IMR-90 (cell line): ENCODE measurements at regions not wholly inside any gene's neighbourhood (a gene's known extent, or its start where the extent isn't known, plus 50 kb on each side); places are given as distances from the start of the nearest gene placed in this dataset.
A peak's percentile ranks its signal among the peaks of the same experiment; 100 is the strongest.

Experiments
- ATAC-seq: fragments of 200-7000 bp; cut with Tn5 transposase; 2 replicates; pipeline ENCODE4 v1.9.1; 2020; ENCODE audit warnings: low read depth, mild to moderate bottlenecking, moderate library complexity
- BruUV-seq: library from RNA; stranded (reverse); fragments of 400-500 nt; replicated peaks from 2 replicates; lab custom pipeline; 2021; lab: Mats Ljungman, UMichigan
- CTCF ChIA-PET: fragments of 300-600 bp; formaldehyde crosslinking; extraction: SDS; loops from one replicate; lab custom pipeline; 2021; ENCODE audit warnings: antibody characterized with exemption; lab: Yijun Ruan, JAX
- POLR2A ChIA-PET: fragments of 300-600 bp; sonication (Branson Sonifier 250); formaldehyde crosslinking; loops from one replicate; lab custom pipeline; 2022; ENCODE audit warnings: antibody characterized with exemption; ENCODE audit not compliant: unreplicated experiment; lab: Charles Lee
- DNase-seq: peaks from one replicate; pipeline ENCODE4 v3.0.0; 2013
- H2AFZ ChIP-seq: replicated peaks from 2 replicates; pipeline ENCODE3; 2013; ENCODE audit warnings: low read length, mild to moderate bottlenecking; ENCODE audit not compliant: poor library complexity
- H2AK5ac ChIP-seq: 2 replicates; pipeline ENCODE4 v1.6.1; 2013; ENCODE audit warnings: low read depth, low read length, inconsistent platforms
- H2AK9ac ChIP-seq: replicated peaks from 2 replicates; pipeline ENCODE3; 2013; ENCODE audit warnings: mild to moderate bottlenecking, low read depth, low read length, moderate library complexity; ENCODE audit not compliant: poor library complexity
- H2BK120ac ChIP-seq: 2 replicates; pipeline ENCODE4 v1.6.1; 2013; ENCODE audit warnings: low read depth, low read length, inconsistent platforms
- H2BK15ac ChIP-seq: 3 replicates; pipeline ENCODE4 v1.6.1; 2013; ENCODE audit warnings: low read depth, low read length, inconsistent platforms
- H2BK20ac ChIP-seq: 2 replicates; pipeline ENCODE4 v1.6.1; 2013; ENCODE audit warnings: low read depth, mild to moderate bottlenecking, inconsistent platforms, low read length, moderate library complexity
- H2BK5ac ChIP-seq: 2 replicates; pipeline ENCODE4 v1.6.1; 2013; ENCODE audit warnings: mild to moderate bottlenecking, low read depth, low read length, inconsistent platforms; ENCODE audit not compliant: poor library complexity, severe bottlenecking
- H3K14ac ChIP-seq: replicated peaks from 2 replicates; pipeline ENCODE4 v1.6.1; 2013; ENCODE audit warnings: low read depth, low read length, inconsistent platforms
- H3K18ac ChIP-seq: 2 replicates; pipeline ENCODE4 v1.6.1; 2013; ENCODE audit warnings: low read depth, low read length, control low read depth
- H3K23ac ChIP-seq: 2 replicates; pipeline ENCODE4 v1.6.1; 2013; ENCODE audit warnings: low read depth, low read length, inconsistent platforms
- H3K27ac ChIP-seq: 2 replicates; pipeline ENCODE4 v1.5.1; 2013; ENCODE audit warnings: mild to moderate bottlenecking, control low read depth, low read length; ENCODE audit not compliant: insufficient read depth
- H3K27me3 ChIP-seq: 2 replicates; pipeline ENCODE4 v1.6.1; 2013; ENCODE audit warnings: low read length; ENCODE audit not compliant: control insufficient read depth, insufficient read depth
- H3K36me3 ChIP-seq: 2 replicates; pipeline ENCODE4 v1.6.1; 2013; ENCODE audit warnings: low read length, mixed read lengths; ENCODE audit not compliant: control insufficient read depth, insufficient read depth
- H3K4ac ChIP-seq: 2 replicates; pipeline ENCODE4 v1.6.1; 2013; ENCODE audit warnings: low read depth, low read length, inconsistent platforms
- H3K4me1 ChIP-seq: 2 replicates; pipeline ENCODE4 v1.6.1; 2013; ENCODE audit warnings: low read length, mixed read lengths; ENCODE audit not compliant: control insufficient read depth, insufficient read depth
- H3K4me2 ChIP-seq: 2 replicates; pipeline ENCODE4 v1.6.1; 2013; ENCODE audit warnings: low read depth, mild to moderate bottlenecking, control low read depth, low read length, moderate library complexity
- H3K4me3 ChIP-seq: 2 replicates; pipeline ENCODE4 v1.5.1; 2013; ENCODE audit warnings: low read depth, mild to moderate bottlenecking, control low read depth, low read length, moderate library complexity; ENCODE audit not compliant: insufficient read depth
- H3K56ac ChIP-seq: 2 replicates; pipeline ENCODE4 v1.6.1; 2013; ENCODE audit warnings: low read length, inconsistent platforms; ENCODE audit not compliant: insufficient read depth; ENCODE audit errors: extremely low read depth
- H3K79me1 ChIP-seq, 2 experiments: 2 replicates each; pipeline ENCODE4 v1.6.1; 2013; ENCODE audit warnings: low read length in 2 of 2, inconsistent platforms in 1 of 2, low read depth in 1 of 2
- H3K9ac ChIP-seq: 2 replicates; pipeline ENCODE4 v1.6.1; 2013; ENCODE audit warnings: low read depth, low read length, control low read depth
- H3K9me1 ChIP-seq: 2 replicates; pipeline ENCODE4 v1.6.1; 2013; ENCODE audit warnings: low read length, inconsistent platforms; ENCODE audit not compliant: insufficient read depth
- H3K9me3 ChIP-seq: 2 replicates; pipeline ENCODE4 v1.6.1; 2013; ENCODE audit warnings: low read length; ENCODE audit not compliant: control insufficient read depth, insufficient read depth
- H4K20me1 ChIP-seq: 2 replicates; pipeline ENCODE4 v1.6.1; 2013; ENCODE audit warnings: low read length, inconsistent platforms; ENCODE audit not compliant: insufficient read depth
- H4K5ac ChIP-seq: 2 replicates; pipeline ENCODE4 v1.6.1; 2013; ENCODE audit warnings: mild to moderate bottlenecking, low read depth, low read length, control low read depth
- H4K8ac ChIP-seq, 2 experiments: 2 replicates each; pipeline ENCODE4 v1.6.1; 2013; ENCODE audit warnings: low read depth in 2 of 2, low read length in 2 of 2, control low read depth in 1 of 2, inconsistent platforms in 1 of 2
- H4K91ac ChIP-seq: 2 replicates; pipeline ENCODE4 v1.6.1; 2013; ENCODE audit warnings: low read depth, low read length, inconsistent platforms; ENCODE audit not compliant: insufficient read depth
- CEBPB ChIP-seq: IDR thresholded peaks from 2 replicates; pipeline ENCODE4 v1.6.1; 2012; ENCODE audit warnings: low read depth, low read length, improper control_type of control experiment
- MAFK ChIP-seq: IDR thresholded peaks from 2 replicates; pipeline ENCODE4 v1.6.1; 2012; ENCODE audit warnings: low read depth, low read length, improper control_type of control experiment
- dilution Hi-C: fragments of 300-500 bp; cut with HindIII; formaldehyde crosslinking; loops from one replicate; pipeline ENCODE4 v1.14.3; 2018; ENCODE audit warnings: low sequenced_read_pairs; ENCODE audit not compliant: unreplicated experiment
- in situ Hi-C: fragments of 300-500 bp; cut with MboI; formaldehyde crosslinking; loops from 3 replicates; pipeline ENCODE4 v1.14.3; 2019; ENCODE audit warnings: low sequenced_read_pairs, inconsistent platforms, mixed read lengths
- intact Hi-C: fragments of 100-400 bp; cut with micrococcal nuclease; formaldehyde crosslinking; loops from 2 replicates; pipeline ENCODE4 v1.10.0; 2022

- ATAC-seq (no peak), DNase-seq (no peak)
- no TSS peak for BruUV-seq
- H2AK9ac ChIP-seq = no peak overlapping the region
- no peak overlapping the region for H4K5ac ChIP-seq
- H2AFZ ChIP-seq = no peak overlapping the region
- no peak overlapping the region for H3K4me2 ChIP-seq
- H4K91ac ChIP-seq = no peak overlapping the region
- H3K9ac ChIP-seq = no peak overlapping the region
- no peak overlapping the region for H2BK5ac ChIP-seq
- no peaks in the 10 kb centered on the region for H3K79me1 ChIP-seq
- no peaks in the 10 kb centered on the region for H3K4me1 ChIP-seq
- H4K8ac ChIP-seq = no peak overlapping the region
- H3K27me3 ChIP-seq = no peaks in the 10 kb centered on the region
- H2BK15ac ChIP-seq = no peak overlapping the region
- ChIA-PET POLR2A (no interaction called here), CTCF (interaction anchor here (0.6 kb wide), 1 partner anchor 976 kb away, joined by 4 read pairs; no protein-coding TSS in a partner anchor)
- TF ChIP-seq MAFK (peak; percentile 66), CEBPB (no peak)
- in situ Hi-C loops (no loop called here), intact Hi-C loops (no loop called here), dilution Hi-C loops (no loop called here)
- H3K9me3 ChIP-seq = no peaks in the 10 kb centered on the region
- no peak overlapping the region for H3K18ac ChIP-seq
- H3K27ac ChIP-seq = no peak overlapping the region
- H2AK5ac ChIP-seq = no peak overlapping the region
- H2BK120ac ChIP-seq = no peak overlapping the region
- no peak overlapping the region for H2BK20ac ChIP-seq
- H3K14ac ChIP-seq = no peak overlapping the region
- H3K4me3 ChIP-seq = no peak overlapping the region
- no peaks in the 10 kb centered on the region for H3K9me1 ChIP-seq
- no peak overlapping the region for H3K23ac ChIP-seq
- H3K56ac ChIP-seq = no peak overlapping the region
- no peak overlapping the region for H3K4ac ChIP-seq
- H4K20me1 ChIP-seq = no peaks in the 10 kb centered on the region
- H3K36me3 ChIP-seq = no peaks in the 10 kb centered on the region
These were observed 684.3 kb downstream of the NR2F1-AS1 start for GRCh38 chr5:92896722-92897121.
